ENCODE measurements at regions not wholly inside any gene's neighbourhood (a gene's known extent, or its start where the extent isn't known, plus 50 kb on each side); places are given as distances from the start of the nearest gene placed in this dataset.
A peak's percentile ranks its signal among the peaks of the same experiment; 100 is the strongest.

GRCh38 chr2:204022550-204022949 lies 86.0 kb downstream of the ICOS start:
- peak in 1 of 4 experiments; percentile 36 for ATAC-seq (replicated peaks in 1 of 4)
- Histone ChIP-seq H3K27me3 (replicated peaks in 1 of 2; ENCODE audit: control insufficient read depth in 2 of 2, extremely low read depth in 1 of 2, insufficient read depth in 2 of 2, low read length in 1 of 2) (no peaks in the 10 kb centered on the region), H3K36me3 (ENCODE audit: control insufficient read depth in 2 of 2, extremely low read depth in 1 of 2, insufficient read depth in 1 of 2, low read length in 1 of 2) (no peaks in the 10 kb centered on the region), H3K4me1 (ENCODE audit: control insufficient read depth in 1 of 2, extremely low read depth in 1 of 2, insufficient read depth in 2 of 2, low read length in 2 of 2) (peaks cover 6 to 8% of the 10 kb centered on the region in 2 experiments), H3K27ac (ENCODE audit: low read length) (peak overlapping the region; percentile 24), H3K9me3 (no peaks in the 10 kb centered on the region), H3K4me3 (ENCODE audit: control insufficient read depth in 1 of 2, extremely low read depth in 1 of 2, low read length in 1 of 2) (no peak overlapping the region)
- WGBS (ENCODE audit: insufficient coverage), result no CpG with 5 or more reads among the region's 5 CpGs
- peak in 2 of 35 experiments; percentile 3 to 22 for DNase-seq
- H3K4me1 Mint-ChIP-seq, result peaks cover 33 to 40% (median 36%) of the 10 kb centered on the region in 3 donors
- CTCF ChIA-PET, result interaction anchor here (0.6 to 1.3 kb wide), 2 partner anchors 9 to 934 kb away, joined by 4 to 5 read pairs; no protein-coding TSS in a partner anchor
- H3K27me3 Mint-ChIP-seq, result no peaks in the 10 kb centered on the region
- peaks cover 0 to 5% (median 3%) of the 10 kb centered on the region in 3 donors for H3K9me3 Mint-ChIP-seq
- H3K4me3 Mint-ChIP-seq, result no peak overlapping the region
- H3K36me3 Mint-ChIP-seq, result no peaks in the 10 kb centered on the region
- POLR2A ChIA-PET, result interaction anchor here (0.6 to 1.6 kb wide), 4 partner anchors 10 to 303 kb away, joined by 3 to 5 read pairs (median 4); no protein-coding TSS in a partner anchor
- H3K27ac Mint-ChIP-seq, result peak overlapping the region in 1 of 2 donors; percentile 67

DNA sequence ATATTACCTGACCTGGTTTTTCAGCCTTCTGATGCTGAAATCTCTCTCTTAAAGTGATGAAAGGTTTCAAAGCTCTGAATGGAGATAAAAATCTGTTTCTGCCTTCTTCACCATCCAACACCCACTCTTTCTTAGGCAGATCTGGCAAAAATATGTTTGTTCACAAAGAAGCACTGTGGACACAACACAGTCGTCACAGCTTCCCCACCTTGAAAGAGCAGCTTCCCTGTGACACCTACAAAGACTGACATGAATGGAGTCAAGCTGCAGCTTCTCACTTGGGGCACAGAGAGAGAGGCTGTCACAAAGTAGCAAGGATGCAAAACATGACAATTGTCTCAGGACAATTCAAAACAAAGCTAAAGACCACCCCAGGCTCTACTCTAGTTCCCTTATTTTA lies 86.5 kb downstream of the ICOS start:
- DNase-seq, result peak in 24 of 35 experiments; percentile 3 to 56 (median 20)
- H3K9me3 ChIP-seq, result no peaks in the 10 kb centered on the region
- H3K9me3 Mint-ChIP-seq, result peaks cover 0 to 3% (median 0%) of the 10 kb centered on the region in 3 donors
- POLR2A ChIA-PET, result interaction anchor here (0.6 to 1.6 kb wide), 4 partner anchors 9 to 303 kb away, joined by 3 to 5 read pairs (median 4); no protein-coding TSS in a partner anchor
- no peak overlapping the region for H3K4me3 ChIP-seq (ENCODE audit: control insufficient read depth in 1 of 2, extremely low read depth in 1 of 2, low read length in 1 of 2)
- peak overlapping the region; percentile 24 for H3K27ac ChIP-seq (ENCODE audit: low read length)
- no peaks in the 10 kb centered on the region for H3K36me3 Mint-ChIP-seq
- no peaks in the 10 kb centered on the region for H3K27me3 ChIP-seq (replicated peaks in 1 of 2; ENCODE audit: control insufficient read depth in 2 of 2, extremely low read depth in 1 of 2, insufficient read depth in 2 of 2, low read length in 1 of 2)
- CTCF ChIA-PET, result interaction anchor here (0.6 to 1.3 kb wide), 3 partner anchors 9 to 934 kb away, joined by 3 to 5 read pairs (median 4); no protein-coding TSS in a partner anchor
- peak overlapping the region; percentile 6 to 67 for H3K27ac Mint-ChIP-seq
- peak in 1 of 4 experiments; percentile 76 for ATAC-seq (replicated peaks in 1 of 4)
- peaks cover 6 to 8% of the 10 kb centered on the region in 2 experiments for H3K4me1 ChIP-seq (ENCODE audit: control insufficient read depth in 1 of 2, extremely low read depth in 1 of 2, insufficient read depth in 2 of 2, low read length in 2 of 2)
- H3K4me3 Mint-ChIP-seq, result no peak overlapping the region
- H3K4me1 Mint-ChIP-seq, result peaks cover 33 to 43% (median 39%) of the 10 kb centered on the region in 3 donors
- H3K36me3 ChIP-seq (ENCODE audit: control insufficient read depth in 2 of 2, extremely low read depth in 1 of 2, insufficient read depth in 1 of 2, low read length in 1 of 2), result no peaks in the 10 kb centered on the region
- WGBS (ENCODE audit: insufficient coverage), result no CpG with 5 or more reads among the region's 1 CpG
- H3K27me3 Mint-ChIP-seq, result no peaks in the 10 kb centered on the region

GRCh38 chr2:204024503-204024902 lies 87.9 kb downstream of the ICOS start:
- no peaks in the 10 kb centered on the region for H3K27me3 ChIP-seq (replicated peaks in 1 of 2; ENCODE audit: control insufficient read depth in 2 of 2, extremely low read depth in 1 of 2, insufficient read depth in 2 of 2, low read length in 1 of 2)
- H3K4me3 Mint-ChIP-seq, result no peak overlapping the region
- H3K4me3 ChIP-seq (ENCODE audit: control insufficient read depth in 1 of 2, extremely low read depth in 1 of 2, low read length in 1 of 2), result no peak overlapping the region
- peaks cover 0 to 3% (median 0%) of the 10 kb centered on the region in 3 donors for H3K9me3 Mint-ChIP-seq
- H3K27ac Mint-ChIP-seq, result no peak overlapping the region
- ChIA-PET POLR2A (no interaction called here), CTCF (interaction anchor here (0.6 to 1.2 kb wide), 4 partner anchors 23 to 1660 kb away, joined by 3 to 7 read pairs (median 4); no protein-coding TSS in a partner anchor)
- WGBS (ENCODE audit: insufficient coverage), result no CpG with 5 or more reads among the region's 1 CpG
- H3K9me3 ChIP-seq, result no peaks in the 10 kb centered on the region
- H3K27ac ChIP-seq (ENCODE audit: low read length), result no peak overlapping the region
- H3K36me3 Mint-ChIP-seq, result no peaks in the 10 kb centered on the region
- DNase-seq, result peak in 2 of 35 experiments; percentile 5 to 39
- peaks cover 33 to 38% (median 38%) of the 10 kb centered on the region in 3 donors for H3K4me1 Mint-ChIP-seq
- ATAC-seq (replicated peaks in 1 of 4), result no peak
- H3K36me3 ChIP-seq (ENCODE audit: control insufficient read depth in 2 of 2, extremely low read depth in 1 of 2, insufficient read depth in 1 of 2, low read length in 1 of 2), result no peaks in the 10 kb centered on the region
- peaks cover 6 to 8% of the 10 kb centered on the region in 2 experiments for H3K4me1 ChIP-seq (ENCODE audit: control insufficient read depth in 1 of 2, extremely low read depth in 1 of 2, insufficient read depth in 2 of 2, low read length in 2 of 2)
- no peaks in the 10 kb centered on the region for H3K27me3 Mint-ChIP-seq

GRCh38 chr2:204024906-204025475 lies 88.4 kb downstream of the ICOS start:
- Histone ChIP-seq H3K4me1 (ENCODE audit: control insufficient read depth in 1 of 2, extremely low read depth in 1 of 2, insufficient read depth in 2 of 2, low read length in 2 of 2) (peaks cover 6 to 8% of the 10 kb centered on the region in 2 experiments), H3K27me3 (replicated peaks in 1 of 2; ENCODE audit: control insufficient read depth in 2 of 2, extremely low read depth in 1 of 2, insufficient read depth in 2 of 2, low read length in 1 of 2) (no peaks in the 10 kb centered on the region), H3K27ac (ENCODE audit: low read length) (no peak overlapping the region), H3K4me3 (ENCODE audit: control insufficient read depth in 1 of 2, extremely low read depth in 1 of 2, low read length in 1 of 2) (no peak overlapping the region), H3K9me3 (no peaks in the 10 kb centered on the region), H3K36me3 (ENCODE audit: control insufficient read depth in 2 of 2, extremely low read depth in 1 of 2, insufficient read depth in 1 of 2, low read length in 1 of 2) (no peaks in the 10 kb centered on the region)
- no peak overlapping the region for H3K4me3 Mint-ChIP-seq
- no peak overlapping the region for H3K27ac Mint-ChIP-seq
- WGBS (ENCODE audit: insufficient coverage), result 100% methylated on average over 2 of the region's 6 CpGs
- H3K9me3 Mint-ChIP-seq, result peaks cover 0 to 2% (median 0%) of the 10 kb centered on the region in 3 donors
- ATAC-seq (replicated peaks in 1 of 4) (no peak), DNase-seq (no peak)
- ChIA-PET POLR2A (no interaction called here), CTCF (interaction anchor here (0.6 to 1.2 kb wide), 4 partner anchors 23 to 1660 kb away, joined by 3 to 7 read pairs (median 4); no protein-coding TSS in a partner anchor)
- peaks cover 33 to 34% (median 33%) of the 10 kb centered on the region in 3 donors for H3K4me1 Mint-ChIP-seq
- H3K27me3 Mint-ChIP-seq, result no peaks in the 10 kb centered on the region
- no peaks in the 10 kb centered on the region for H3K36me3 Mint-ChIP-seq

GRCh38 chr2:204026294-204026693 lies 89.7 kb downstream of the ICOS start:
- ATAC-seq (replicated peaks in 1 of 4) (no peak), DNase-seq (no peak)
- no peaks in the 10 kb centered on the region for H3K36me3 ChIP-seq (ENCODE audit: control insufficient read depth in 2 of 2, extremely low read depth in 1 of 2, insufficient read depth in 1 of 2, low read length in 1 of 2)
- H3K27ac Mint-ChIP-seq, result peak overlapping the region; percentile 12 to 69
- no peaks in the 10 kb centered on the region for H3K36me3 Mint-ChIP-seq
- no peak overlapping the region for H3K4me3 Mint-ChIP-seq
- H3K27ac ChIP-seq (ENCODE audit: low read length), result no peak overlapping the region
- peaks cover 6 to 8% of the 10 kb centered on the region in 2 experiments for H3K4me1 ChIP-seq (ENCODE audit: control insufficient read depth in 1 of 2, extremely low read depth in 1 of 2, insufficient read depth in 2 of 2, low read length in 2 of 2)
- no peaks in the 10 kb centered on the region for H3K27me3 ChIP-seq (replicated peaks in 1 of 2; ENCODE audit: control insufficient read depth in 2 of 2, extremely low read depth in 1 of 2, insufficient read depth in 2 of 2, low read length in 1 of 2)
- POLR2A ChIA-PET, result interaction anchor here in 1 of 2 donors (0.7 kb wide), 1 partner anchor 560 kb away, joined by 3 read pairs; no protein-coding TSS in a partner anchor
- no peaks in the 10 kb centered on the region for H3K27me3 Mint-ChIP-seq
- 89% methylated on average over 1 of the region's 3 CpGs for WGBS (ENCODE audit: insufficient coverage)
- CTCF ChIA-PET, result no interaction called here
- H3K9me3 Mint-ChIP-seq, result no peaks in the 10 kb centered on the region
- peaks cover 32 to 33% (median 33%) of the 10 kb centered on the region in 3 donors for H3K4me1 Mint-ChIP-seq
- H3K9me3 ChIP-seq, result no peaks in the 10 kb centered on the region
- H3K4me3 ChIP-seq (ENCODE audit: control insufficient read depth in 1 of 2, extremely low read depth in 1 of 2, low read length in 1 of 2), result no peak overlapping the region

GRCh38 chr2:204027091-204027490 lies 90.5 kb downstream of the ICOS start:
- H3K27ac Mint-ChIP-seq, result peak overlapping the region; percentile 46 to 69
- ATAC-seq (replicated peaks in 1 of 4), result peak; percentile 72 to 86 (median 82)
- CTCF ChIA-PET, result no interaction called here
- H3K27me3 ChIP-seq (replicated peaks in 1 of 2; ENCODE audit: control insufficient read depth in 2 of 2, extremely low read depth in 1 of 2, insufficient read depth in 2 of 2, low read length in 1 of 2), result no peaks in the 10 kb centered on the region
- H3K27ac ChIP-seq (ENCODE audit: low read length), result no peak overlapping the region
- WGBS (ENCODE audit: insufficient coverage), result 20% methylated on average over 1 of the region's 3 CpGs
- H3K36me3 Mint-ChIP-seq, result no peaks in the 10 kb centered on the region
- peaks cover 32 to 33% (median 33%) of the 10 kb centered on the region in 3 donors for H3K4me1 Mint-ChIP-seq
- peak in 6 of 35 experiments; percentile 3 to 55 (median 7) for DNase-seq
- no peaks in the 10 kb centered on the region for H3K36me3 ChIP-seq (ENCODE audit: control insufficient read depth in 2 of 2, extremely low read depth in 1 of 2, insufficient read depth in 1 of 2, low read length in 1 of 2)
- H3K4me3 ChIP-seq (ENCODE audit: control insufficient read depth in 1 of 2, extremely low read depth in 1 of 2, low read length in 1 of 2), result no peak overlapping the region
- no peaks in the 10 kb centered on the region for H3K9me3 Mint-ChIP-seq
- POLR2A ChIA-PET, result interaction anchor here in 1 of 2 donors (0.7 kb wide), 1 partner anchor 561 kb away, joined by 3 read pairs; no protein-coding TSS in a partner anchor
- H3K4me1 ChIP-seq (ENCODE audit: control insufficient read depth in 1 of 2, extremely low read depth in 1 of 2, insufficient read depth in 2 of 2, low read length in 2 of 2), result peaks cover 6 to 8% of the 10 kb centered on the region in 2 experiments
- H3K27me3 Mint-ChIP-seq, result no peaks in the 10 kb centered on the region
- no peaks in the 10 kb centered on the region for H3K9me3 ChIP-seq
- H3K4me3 Mint-ChIP-seq, result no peak overlapping the region

All from T-cell (primary cell).